SK-MEL-5 (cell line): ENCODE measurements at regions not wholly inside any gene's neighbourhood (a gene's known extent, or its start where the extent isn't known, plus 50 kb on each side); places are given as distances from the start of the nearest gene placed in this dataset.
A peak's percentile ranks its signal among the peaks of the same experiment; 100 is the strongest.
"Not testable (repeated sequence)": the region's sequence is repeated elsewhere in the genome, so short reads cannot be mapped to it uniquely, and the experiment has no call there.

Experiments
- DNase-seq: peaks from one replicate; pipeline ENCODE4 v3.0.0-alpha.2; 2016; ENCODE audit warnings: low read depth, low spot score
- in situ Hi-C: cut with HindIII; loops from 2 replicates; pipeline ENCODE4 v1.10.0; 2016; ENCODE audit warnings: low sequenced_read_pairs, high pct_unique_total_duplicates, low pct_unique_long_range_greater_than_20kb

- DNase-seq: no peak
- in situ Hi-C loops: no loop called here
These were observed 170.2 kb upstream of the LRRC3B start for GRCh38 chr3:26452363-26452762.

GRCh38 chr3:26460985-26461384 is 161.6 kb upstream of the LRRC3B start:
- DNase-seq: no peak
- in situ Hi-C loops: no loop called here

- DNase-seq: no peak
- in situ Hi-C loops: no loop called here
These were observed 150.2 kb upstream of the LRRC3B start for GRCh38 chr3:26472345-26472744.

- no peak for DNase-seq
- in situ Hi-C loops: no loop called here
These were observed 147.9 kb upstream of the LRRC3B start for GRCh38 chr3:26474706-26475105.

GRCh38 chr3:26480377-26480776 is 142.2 kb upstream of the LRRC3B start:
- in situ Hi-C loops: no loop called here
- no peak for DNase-seq

- in situ Hi-C loops: no loop called here
- peak; percentile 27 for DNase-seq
These were observed 138.4 kb upstream of the LRRC3B start for GRCh38 chr3:26484140-26484539.

- in situ Hi-C loops: no loop called here
- no peak for DNase-seq
These were observed 124.3 kb upstream of the LRRC3B start for GRCh38 chr3:26498271-26498670.

- DNase-seq: no peak
- in situ Hi-C loops: no loop called here
These were observed 117.2 kb upstream of the LRRC3B start for GRCh38 chr3:26505399-26505798.

GRCh38 chr3:26514445-26515029 is 108.0 kb upstream of the LRRC3B start:
- DNase-seq, in situ Hi-C loops: not testable (repeated sequence)

GRCh38 chr3:26515351-26515750 is 107.2 kb upstream of the LRRC3B start:
- in situ Hi-C loops: no loop called here
- no peak for DNase-seq

GRCh38 chr3:26521261-26521660 is 101.3 kb upstream of the LRRC3B start:
- in situ Hi-C loops: no loop called here
- DNase-seq: no peak

GRCh38 chr3:26522919-26523318 is 99.7 kb upstream of the LRRC3B start:
- DNase-seq: no peak
- in situ Hi-C loops: no loop called here

- no peak for DNase-seq
- in situ Hi-C loops: no loop called here
These were observed 97.6 kb upstream of the LRRC3B start for GRCh38 chr3:26525013-26525412.

GRCh38 chr3:26535151-26535550 is 87.4 kb upstream of the LRRC3B start:
- in situ Hi-C loops: no loop called here

GRCh38 chr3:26536955-26537354 is 85.6 kb upstream of the LRRC3B start:
- in situ Hi-C loops: no loop called here
- DNase-seq: no peak

More at GRCh38 chr3:26535151-26535550, 87.4 kb upstream of the LRRC3B start:
- DNase-seq: no peak

- in situ Hi-C loops: no loop called here
- DNase-seq: no peak
These were observed 72.2 kb upstream of the LRRC3B start for GRCh38 chr3:26550413-26550812.

- in situ Hi-C loops: no loop called here
- DNase-seq: no peak
These were observed 65.9 kb upstream of the LRRC3B start for GRCh38 chr3:26556637-26557036.

GRCh38 chr3:26558257-26558656 is 64.3 kb upstream of the LRRC3B start:
- in situ Hi-C loops: no loop called here

GRCh38 chr3:26559227-26559626 is 63.3 kb upstream of the LRRC3B start:
- in situ Hi-C loops: no loop called here
- DNase-seq: no peak

More at GRCh38 chr3:26558257-26558656, 64.3 kb upstream of the LRRC3B start:
- no peak for DNase-seq

- DNase-seq: no peak
These were observed 62.5 kb upstream of the LRRC3B start for GRCh38 chr3:26560081-26560480.

More at GRCh38 chr3:26560081-26560480, 62.5 kb upstream of the LRRC3B start:
- in situ Hi-C loops: no loop called here
